BE2C (cell line): ENCODE measurements at regions not wholly inside any gene's neighbourhood (a gene's known extent, or its start where the extent isn't known, plus 50 kb on each side); places are given as distances from the start of the nearest gene placed in this dataset.
"Not testable (repeated sequence)": the region's sequence is repeated elsewhere in the genome, so short reads cannot be mapped to it uniquely, and the experiment has no call there.

ENCODE experiments used
- DNase-seq: peaks from one replicate; pipeline ENCODE4 v3.0.0-alpha.2; 2020
- H3K27me3 ChIP-seq: fragments of 250-450 bp; sonication (Bioruptor Pico); 2 replicates; pipeline ENCODE4 v1.5.1; 2020; ENCODE audit warnings: mild to moderate bottlenecking
- H3K36me3 ChIP-seq: fragments of 250-450 bp; sonication (Bioruptor Pico); 2 replicates; pipeline ENCODE4 v1.5.1; 2020; ENCODE audit warnings: mild to moderate bottlenecking
- H3K4me1 ChIP-seq: fragments of 250-450 bp; sonication (Bioruptor Pico); 2 replicates; pipeline ENCODE4 v1.5.1; 2020
- H3K4me3 ChIP-seq: 2 replicates; pipeline ENCODE4 v1.5.1; 2011; ENCODE audit warnings: low read depth, low read length
- H3K9me3 ChIP-seq: fragments of 250-450 bp; sonication (Bioruptor Pico); 2 replicates; pipeline ENCODE4 v1.5.1; 2020
- TF ChIP-seq, protein P1 (sequence below): IDR thresholded peaks from 2 replicates; pipeline ENCODE4 v1.5.1; 2012; ENCODE audit warnings: mild to moderate bottlenecking, low read depth, low read length

DNA sequence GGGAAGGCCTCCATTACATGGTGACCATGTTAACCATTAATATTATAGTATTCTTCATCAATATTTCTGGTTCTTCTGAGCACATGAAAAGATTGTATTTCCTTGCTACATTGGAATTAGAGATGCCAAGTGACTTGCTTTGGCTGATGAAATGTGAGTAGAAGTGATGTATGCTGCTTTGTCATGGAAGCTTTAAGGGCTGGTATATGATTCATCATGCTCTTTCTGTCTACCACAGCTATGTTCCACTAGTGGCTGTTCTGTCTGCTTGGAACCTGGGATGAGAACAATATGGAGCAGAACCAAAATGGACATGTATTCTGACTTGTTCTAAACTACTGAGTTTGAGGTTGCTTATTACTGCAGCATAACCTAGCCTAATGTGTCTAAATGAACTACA lies 163.3 kb downstream of the TM2D1 start:
- Histone ChIP-seq H3K36me3 (no peaks in the 10 kb centered on the region), H3K27me3 (no peaks in the 10 kb centered on the region), H3K4me1 (no peaks in the 10 kb centered on the region), H3K4me3 (no peak overlapping the region), H3K9me3 (no peaks in the 10 kb centered on the region)
- TF ChIP-seq, protein P1, sequence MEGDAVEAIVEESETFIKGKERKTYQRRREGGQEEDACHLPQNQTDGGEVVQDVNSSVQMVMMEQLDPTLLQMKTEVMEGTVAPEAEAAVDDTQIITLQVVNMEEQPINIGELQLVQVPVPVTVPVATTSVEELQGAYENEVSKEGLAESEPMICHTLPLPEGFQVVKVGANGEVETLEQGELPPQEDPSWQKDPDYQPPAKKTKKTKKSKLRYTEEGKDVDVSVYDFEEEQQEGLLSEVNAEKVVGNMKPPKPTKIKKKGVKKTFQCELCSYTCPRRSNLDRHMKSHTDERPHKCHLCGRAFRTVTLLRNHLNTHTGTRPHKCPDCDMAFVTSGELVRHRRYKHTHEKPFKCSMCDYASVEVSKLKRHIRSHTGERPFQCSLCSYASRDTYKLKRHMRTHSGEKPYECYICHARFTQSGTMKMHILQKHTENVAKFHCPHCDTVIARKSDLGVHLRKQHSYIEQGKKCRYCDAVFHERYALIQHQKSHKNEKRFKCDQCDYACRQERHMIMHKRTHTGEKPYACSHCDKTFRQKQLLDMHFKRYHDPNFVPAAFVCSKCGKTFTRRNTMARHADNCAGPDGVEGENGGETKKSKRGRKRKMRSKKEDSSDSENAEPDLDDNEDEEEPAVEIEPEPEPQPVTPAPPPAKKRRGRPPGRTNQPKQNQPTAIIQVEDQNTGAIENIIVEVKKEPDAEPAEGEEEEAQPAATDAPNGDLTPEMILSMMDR = no peak
- no peak for DNase-seq

DNA sequence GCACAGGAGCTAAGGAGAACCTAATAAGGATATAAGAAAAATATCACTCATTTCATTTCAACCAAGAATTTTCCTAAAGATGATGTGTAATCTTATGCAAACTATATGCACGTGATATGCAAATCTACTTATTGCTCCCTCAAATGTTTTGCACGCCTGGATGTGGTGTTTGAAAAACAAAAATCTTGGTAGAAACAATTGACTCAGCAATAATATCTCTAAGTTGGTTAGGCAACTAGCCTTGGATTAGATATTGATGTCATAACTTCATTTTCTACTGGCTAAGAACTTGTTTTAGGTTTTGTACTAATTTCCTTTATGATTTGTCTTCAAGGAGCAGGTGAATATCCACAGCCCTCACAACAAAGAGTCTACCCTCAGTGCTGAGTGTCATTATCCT lies 164.6 kb downstream of the TM2D1 start:
- DNase-seq = no peak
- H3K4me1 ChIP-seq = no peaks in the 10 kb centered on the region
- H3K4me3 ChIP-seq = no peak overlapping the region
- TF ChIP-seq, protein P1 = no peak
- no peaks in the 10 kb centered on the region for H3K27me3 ChIP-seq
- no peaks in the 10 kb centered on the region for H3K36me3 ChIP-seq
- H3K9me3 ChIP-seq = no peaks in the 10 kb centered on the region

DNA sequence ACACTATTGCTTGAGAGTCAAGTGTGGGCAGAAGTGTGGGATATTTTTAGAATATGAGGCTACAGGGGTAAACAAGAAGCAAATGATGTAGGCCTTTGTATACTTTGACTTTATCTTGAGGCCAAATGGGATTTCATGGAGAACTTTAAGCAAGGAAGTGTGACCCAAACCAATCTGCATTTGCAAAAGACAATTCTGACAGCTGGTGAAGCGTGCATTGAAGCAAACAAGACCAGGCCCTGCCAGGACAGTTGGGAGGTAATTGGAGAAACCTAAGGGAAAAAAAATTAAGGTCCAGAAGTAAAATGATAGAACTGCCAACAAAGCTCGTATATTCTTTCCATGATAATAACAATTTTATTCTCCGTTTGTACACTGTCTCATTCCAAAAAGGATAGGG lies 168.3 kb downstream of the TM2D1 start:
- no peak overlapping the region for H3K4me3 ChIP-seq
- H3K27me3 ChIP-seq = no peaks in the 10 kb centered on the region
- TF ChIP-seq, protein P1 = no peak

DNA sequence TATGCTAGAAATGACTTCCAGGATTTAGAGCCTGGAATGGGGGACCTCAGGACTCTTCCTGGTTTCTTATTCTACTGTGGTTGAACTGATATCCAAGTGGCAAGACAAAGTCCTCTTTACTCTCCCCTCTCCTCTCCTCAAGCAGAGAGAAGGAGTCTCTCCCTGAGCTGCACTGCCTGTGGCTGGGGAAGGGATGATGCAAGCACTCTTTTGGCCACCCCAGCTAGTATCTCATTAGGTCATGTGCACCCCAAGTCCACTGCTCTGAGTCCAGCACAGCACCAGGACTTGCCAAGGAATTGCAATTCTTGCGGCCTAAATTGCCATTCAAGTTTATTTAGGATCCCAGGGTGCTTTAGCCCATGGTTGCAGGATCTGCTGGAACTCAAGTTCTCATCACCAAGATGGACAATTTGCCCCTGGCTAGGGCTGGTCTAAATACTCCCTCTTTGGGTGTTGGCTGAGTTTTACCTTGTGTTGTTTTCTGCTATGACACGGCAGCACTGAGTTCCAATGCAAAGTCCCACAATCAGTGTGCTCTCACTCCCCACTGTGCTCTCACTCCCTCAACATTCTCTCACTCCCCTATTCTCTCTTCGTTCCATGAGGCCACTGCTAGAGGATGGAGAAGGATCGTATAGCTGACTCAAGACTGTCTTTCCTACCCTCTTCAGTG lies 172.2 kb downstream of the TM2D1 start:
- Histone ChIP-seq H3K27me3 (no peaks in the 10 kb centered on the region), H3K36me3 (no peaks in the 10 kb centered on the region), H3K4me3 (no peak overlapping the region), H3K9me3 (no peaks in the 10 kb centered on the region), H3K4me1 (no peaks in the 10 kb centered on the region)
- DNase-seq = no peak
- TF ChIP-seq, protein P1 = no peak

More for the DNA sequence above, 168.3 kb downstream of the TM2D1 start:
- no peaks in the 10 kb centered on the region for H3K9me3 ChIP-seq
- DNase-seq = no peak
- no peaks in the 10 kb centered on the region for H3K4me1 ChIP-seq
- no peaks in the 10 kb centered on the region for H3K36me3 ChIP-seq

DNA sequence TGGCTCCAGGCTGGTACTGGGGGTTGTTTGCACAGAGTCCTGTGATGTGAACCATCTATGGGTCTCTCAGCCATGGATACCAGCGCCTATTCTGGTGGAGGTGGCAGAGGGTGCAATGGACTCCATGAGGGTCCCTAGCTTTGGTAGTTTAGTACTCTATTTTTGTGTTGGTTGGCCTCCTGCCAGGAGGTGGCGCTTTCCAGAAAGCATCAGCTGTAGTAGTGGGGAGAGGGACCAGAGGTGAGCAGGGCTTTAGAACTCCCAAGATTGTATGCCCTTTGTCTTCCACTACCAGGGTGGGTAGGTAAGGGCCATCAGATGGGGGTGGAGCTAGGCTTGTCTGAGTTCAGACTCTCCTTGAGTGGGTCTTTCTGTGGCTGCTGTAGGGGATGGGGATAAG lies 177.6 kb downstream of the TM2D1 start:
- TF ChIP-seq, protein P1 = peak; percentile 23
- H3K4me1 ChIP-seq, H3K4me3 ChIP-seq: not testable (repeated sequence)

DNA sequence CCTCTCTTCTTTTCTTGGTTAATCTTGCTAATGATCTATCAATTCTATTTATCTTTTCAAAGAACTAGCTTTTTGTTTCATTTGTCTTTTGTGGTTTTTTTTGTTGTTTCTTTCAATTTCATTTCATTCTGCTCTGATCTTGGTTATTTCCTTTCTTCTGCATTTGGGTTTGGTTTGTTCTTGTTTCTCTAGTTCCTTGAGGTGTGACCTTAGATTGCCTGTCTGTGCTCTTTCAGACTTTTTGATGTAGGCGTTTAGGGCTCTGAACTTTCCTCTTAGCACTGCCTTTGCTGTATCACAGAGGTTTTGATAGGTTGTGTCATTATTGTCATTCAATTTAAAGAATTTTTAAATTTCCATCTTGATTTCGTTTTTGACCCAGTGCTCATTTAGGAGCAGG lies 180.1 kb downstream of the TM2D1 start:
- DNase-seq, H3K9me3 ChIP-seq, H3K27me3 ChIP-seq, H3K4me1 ChIP-seq, H3K36me3 ChIP-seq, H3K4me3 ChIP-seq: not testable (repeated sequence)

More for the DNA sequence above, 177.6 kb downstream of the TM2D1 start:
- not testable (repeated sequence) for H3K27me3 ChIP-seq, H3K9me3 ChIP-seq, H3K36me3 ChIP-seq
- DNase-seq = peak; percentile 14

DNA sequence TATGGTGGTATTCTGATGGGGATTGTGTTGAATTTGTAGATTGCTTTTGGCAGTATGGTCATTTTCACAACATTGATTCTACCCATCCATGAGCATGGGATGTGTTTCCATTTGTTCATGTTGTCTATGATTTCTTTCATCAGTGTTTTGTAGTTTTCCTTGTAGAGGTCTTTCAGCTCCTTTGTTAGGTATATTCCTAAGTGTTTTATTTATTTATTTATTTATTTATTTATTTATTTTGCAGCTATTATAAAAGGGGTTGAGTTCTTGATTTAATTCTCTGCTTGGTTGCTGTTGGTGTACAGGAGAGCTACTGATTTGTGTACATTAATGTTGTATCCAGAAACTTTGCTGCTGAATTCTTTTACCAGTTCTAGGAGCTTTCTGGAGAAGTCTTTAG lies 181.4 kb downstream of the TM2D1 start:
- not testable (repeated sequence) for H3K4me1 ChIP-seq, H3K27me3 ChIP-seq, H3K36me3 ChIP-seq, H3K4me3 ChIP-seq, H3K9me3 ChIP-seq, DNase-seq
